Esophagus mucosa (tissue), 1 donor: ENCODE measurements at regions not wholly inside any gene's neighbourhood (a gene's known extent, or its start where the extent isn't known, plus 50 kb on each side); places are given as distances from the start of the nearest gene placed in this dataset.

Experiments
- ATAC-seq: fragments of 200-7000 bp; cut with Tn5 transposase; one replicate; pipeline ENCODE4 v1.9.1; 2020
- donor health status: DM: yes; HTN: yes; CAD: no.

DNA sequence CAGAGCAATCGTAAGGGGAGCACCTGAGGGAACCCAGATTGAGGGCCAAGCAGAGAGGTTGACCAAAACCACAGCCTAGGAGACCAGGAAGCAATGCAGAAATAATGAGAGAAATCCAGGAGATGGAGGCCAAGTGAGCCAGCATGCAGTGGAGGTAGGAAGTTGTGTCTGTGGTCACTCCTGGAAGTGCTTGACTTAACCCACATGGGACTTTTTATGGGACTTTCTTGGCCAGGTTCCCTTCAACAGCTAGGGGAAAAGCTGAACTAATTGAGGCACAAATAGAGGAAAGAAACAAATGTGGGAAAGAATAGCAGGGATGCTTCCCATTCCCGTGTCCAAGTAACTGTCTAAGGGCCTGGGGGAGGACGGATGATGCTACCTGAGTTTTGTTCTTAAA is 293.2 kb upstream of the CLINT1 start:
- ATAC-seq, result no peak

DNA sequence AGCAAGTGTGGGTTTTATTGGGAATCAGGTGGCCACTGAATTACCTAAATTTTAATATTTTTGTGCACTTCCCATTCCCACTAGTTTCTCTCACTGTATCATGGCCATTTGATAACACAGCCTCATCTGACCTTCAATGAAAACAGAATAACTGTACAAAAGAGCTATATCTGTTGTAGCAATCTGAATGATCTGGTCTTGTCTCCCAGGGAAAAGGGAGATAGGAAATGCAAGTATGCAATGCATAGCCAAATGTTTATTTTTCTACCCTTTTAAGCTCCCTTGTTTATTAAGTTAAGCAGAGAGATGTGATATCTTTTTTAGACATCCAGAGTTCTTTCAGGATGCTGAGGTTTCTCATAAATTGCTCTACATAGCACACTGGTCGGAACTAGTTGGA is 288.3 kb upstream of the CLINT1 start:
- ATAC-seq, result no peak

DNA sequence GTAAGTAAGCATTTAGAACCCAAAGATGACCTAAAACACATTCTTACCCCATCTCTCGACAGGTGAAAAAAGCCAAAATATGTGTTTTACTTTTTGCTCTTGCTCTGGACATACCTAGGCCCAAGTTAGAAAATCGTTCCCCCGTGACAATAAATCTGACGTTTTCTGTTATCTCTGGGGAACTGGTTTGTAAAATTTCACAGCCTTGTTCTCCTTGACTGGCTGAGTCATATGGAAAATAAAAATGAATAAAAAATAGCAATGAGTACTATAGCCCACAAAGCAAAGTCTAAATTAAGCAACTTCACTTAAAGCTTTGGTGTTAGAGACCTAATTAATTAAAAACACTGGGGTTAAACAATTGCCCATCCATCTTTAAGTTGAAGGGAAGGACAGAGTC is 286.9 kb upstream of the CLINT1 start:
- no peak for ATAC-seq

DNA sequence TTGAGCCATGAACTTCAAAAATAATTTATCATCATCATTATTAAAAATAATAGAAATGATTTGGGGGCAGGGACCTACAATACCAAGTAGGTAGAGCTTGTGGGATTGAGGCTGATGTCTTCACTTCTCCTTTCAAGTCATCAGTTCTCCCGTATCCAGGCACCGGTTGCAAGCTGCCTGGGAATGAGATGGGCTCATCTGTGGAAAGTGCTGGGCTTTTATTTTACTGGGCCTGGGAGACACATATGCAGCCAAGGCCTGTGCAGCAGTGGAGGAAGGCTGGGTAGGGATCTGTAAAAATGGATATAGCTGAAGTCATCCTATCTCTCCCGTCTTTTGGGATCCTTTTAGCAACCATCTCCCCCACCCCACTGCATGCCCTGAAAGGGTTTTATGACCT is 284.1 kb upstream of the CLINT1 start:
- ATAC-seq, result no peak

DNA sequence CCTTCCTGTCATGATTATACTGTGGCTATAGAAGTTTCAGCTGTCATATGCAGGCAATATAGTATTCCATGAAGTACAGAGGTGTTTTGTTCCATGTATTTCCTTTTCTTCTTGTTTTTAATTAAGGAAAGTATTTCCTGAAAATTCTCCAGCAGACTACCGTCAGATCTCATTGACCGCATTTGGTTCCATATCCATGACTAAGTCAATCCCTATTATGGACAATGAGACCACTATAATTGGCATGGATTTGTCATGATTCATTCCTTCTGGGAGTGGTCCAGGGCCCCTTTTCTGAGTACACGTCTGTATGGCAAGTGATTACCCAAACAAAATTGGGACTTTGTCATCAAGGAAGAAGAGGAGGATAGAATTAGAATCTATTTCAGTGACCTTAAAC is 283.2 kb upstream of the CLINT1 start:
- no peak for ATAC-seq

DNA sequence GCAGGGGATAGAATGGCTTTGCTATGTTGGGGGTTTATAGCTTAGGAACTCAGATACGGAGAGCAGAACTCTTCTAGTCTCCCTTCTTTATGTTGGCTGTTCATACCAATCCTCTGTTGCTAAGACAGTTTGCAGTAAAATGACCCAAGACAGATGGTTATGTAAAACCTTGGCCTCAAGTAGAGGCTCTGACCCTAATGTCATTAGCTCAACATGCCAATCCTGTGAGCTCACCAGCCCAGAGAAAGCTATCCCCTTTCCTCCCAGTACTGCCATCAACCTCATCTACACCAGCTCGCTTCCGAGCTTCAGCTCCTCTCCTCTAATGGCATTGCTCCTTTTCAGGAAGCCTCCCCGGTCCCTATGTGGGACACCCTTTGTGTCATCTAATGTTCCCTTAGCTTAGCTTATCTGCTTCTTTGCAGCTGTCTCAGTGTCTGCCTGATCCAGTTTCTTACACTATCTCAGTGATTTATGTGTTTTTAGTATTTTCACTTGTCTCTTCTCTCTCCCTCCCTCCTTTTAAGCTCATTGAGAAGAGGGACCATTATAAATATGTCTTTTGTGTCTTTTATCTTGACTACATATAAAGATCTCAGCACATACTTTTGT is 281.3 kb upstream of the CLINT1 start:
- no peak for ATAC-seq

DNA sequence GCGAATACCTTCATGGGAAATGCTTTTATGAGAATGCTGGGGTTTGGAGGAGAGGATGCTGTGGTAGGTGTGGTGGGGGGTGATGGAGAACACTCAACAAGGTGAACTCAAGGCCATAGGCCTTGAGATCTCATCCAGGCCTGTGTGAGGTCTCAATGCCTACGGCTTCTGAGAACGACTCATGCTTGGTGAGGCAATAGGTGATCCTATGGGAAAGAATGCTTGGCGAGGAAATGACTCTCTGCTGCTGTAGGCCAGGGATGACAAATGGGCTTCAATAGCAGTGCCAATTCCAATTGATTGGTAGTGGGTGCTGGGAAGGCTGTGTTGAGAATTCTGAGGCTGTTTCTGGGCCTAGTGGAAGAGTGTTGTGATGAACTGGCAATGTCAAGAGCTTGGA is 280.2 kb upstream of the CLINT1 start:
- no peak for ATAC-seq

DNA sequence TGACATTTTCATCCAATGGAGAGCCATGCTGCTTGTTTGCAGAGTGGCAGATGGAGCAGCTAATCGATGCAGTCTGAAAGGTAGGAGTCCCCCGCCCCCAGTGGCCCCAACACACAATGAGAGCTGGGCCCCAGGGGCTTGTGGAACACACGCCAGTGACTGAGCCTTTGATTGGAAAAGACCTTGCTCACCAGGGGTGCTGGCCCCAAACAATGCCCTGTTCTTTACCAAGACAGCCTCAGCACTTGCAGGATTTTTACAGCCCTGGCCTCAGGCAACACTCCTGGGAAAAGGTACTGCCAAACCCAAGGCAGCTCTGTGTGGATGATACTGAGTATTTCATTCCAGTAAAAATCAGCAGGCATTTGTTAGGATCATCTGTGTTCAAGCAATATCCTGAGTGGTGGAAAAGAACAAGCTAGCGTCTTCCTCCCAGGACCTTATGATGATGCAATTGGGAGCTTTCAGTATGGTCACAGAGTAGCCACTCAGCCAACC is 276.8 kb upstream of the CLINT1 start:
- no peak for ATAC-seq

DNA sequence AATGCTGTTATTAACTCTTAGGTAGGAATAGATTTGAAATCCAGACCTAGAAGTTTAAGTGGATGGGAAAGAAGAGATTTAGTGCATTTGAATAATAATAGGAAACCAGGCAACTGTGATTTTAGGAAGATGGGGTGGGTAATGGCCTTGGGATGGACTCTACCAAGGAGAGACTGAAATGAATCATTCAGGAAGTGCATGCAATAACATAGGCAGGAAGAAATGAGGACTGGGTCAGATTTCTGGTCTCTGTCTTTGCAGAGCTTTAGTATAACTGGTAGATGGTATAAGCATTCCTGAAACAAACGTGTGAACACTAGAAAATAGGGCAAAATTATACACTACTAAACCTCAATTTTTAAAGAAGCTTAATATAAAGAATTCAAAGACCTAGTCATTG is 274.4 kb upstream of the CLINT1 start:
- ATAC-seq, result no peak

DNA sequence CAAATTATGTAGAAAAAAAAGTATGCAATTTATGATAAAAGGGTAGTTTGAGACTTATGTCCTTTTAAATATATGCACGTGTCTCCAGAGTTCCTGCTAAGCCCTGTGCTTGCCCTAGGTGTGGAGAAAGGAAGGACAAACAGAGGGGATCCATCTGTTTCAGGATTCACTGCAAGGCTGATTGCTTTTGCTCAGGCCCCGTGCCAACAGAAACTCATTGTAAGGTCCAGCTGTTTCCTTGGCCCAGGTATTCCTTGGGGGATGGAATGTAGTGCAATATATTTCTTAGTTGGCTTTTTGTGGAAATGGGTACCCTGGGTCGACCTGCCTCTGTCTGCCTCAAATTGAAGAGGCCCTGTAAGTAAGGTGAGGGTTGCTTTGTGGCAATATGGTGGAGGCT is 268.6 kb upstream of the CLINT1 start:
- no peak for ATAC-seq

DNA sequence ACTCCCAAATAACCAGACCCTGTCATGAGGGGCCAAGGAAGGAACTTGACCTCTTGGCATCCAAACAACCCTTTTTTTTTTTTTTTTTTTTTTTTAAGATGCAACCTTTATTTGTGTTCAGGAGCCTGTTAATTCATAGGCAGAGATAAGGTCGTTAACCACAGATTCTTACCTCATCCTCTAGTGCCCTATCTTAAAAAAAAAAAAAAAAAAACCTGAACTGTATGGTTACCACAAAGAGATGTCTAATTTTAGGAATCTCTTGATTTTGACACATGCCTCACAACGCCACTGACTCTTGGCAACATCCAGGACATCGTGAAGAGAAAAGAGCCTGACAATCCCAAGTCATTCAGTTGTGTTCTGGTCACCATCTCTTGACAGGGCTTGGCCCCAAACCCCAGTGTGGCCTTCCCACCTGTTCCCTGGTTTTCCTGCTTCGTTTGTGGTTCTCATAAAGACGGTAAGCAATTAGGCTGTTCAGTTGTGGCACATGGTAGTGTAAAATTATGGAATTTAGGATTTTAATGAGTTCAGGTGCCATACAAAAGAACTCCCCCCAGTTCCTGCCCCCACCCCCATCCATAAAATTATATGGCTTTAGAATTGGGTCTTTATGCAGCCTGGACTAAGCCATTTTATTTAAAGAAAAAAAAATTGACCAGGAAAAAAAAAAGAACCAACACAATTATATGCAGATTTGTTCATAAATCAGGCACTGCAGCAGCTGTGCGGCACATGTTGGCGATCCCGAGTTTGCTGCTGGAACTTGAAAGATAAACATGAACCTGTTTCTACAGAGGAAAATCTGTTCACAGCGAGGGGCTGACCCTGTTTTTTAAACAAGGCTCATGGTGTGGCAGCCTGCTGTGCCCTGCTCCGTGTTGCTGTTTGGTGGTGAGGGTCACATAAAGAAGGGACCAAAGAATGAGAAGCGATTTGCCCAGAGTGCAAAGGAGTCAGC is 267.8 kb upstream of the CLINT1 start:
- ATAC-seq, result no peak

DNA sequence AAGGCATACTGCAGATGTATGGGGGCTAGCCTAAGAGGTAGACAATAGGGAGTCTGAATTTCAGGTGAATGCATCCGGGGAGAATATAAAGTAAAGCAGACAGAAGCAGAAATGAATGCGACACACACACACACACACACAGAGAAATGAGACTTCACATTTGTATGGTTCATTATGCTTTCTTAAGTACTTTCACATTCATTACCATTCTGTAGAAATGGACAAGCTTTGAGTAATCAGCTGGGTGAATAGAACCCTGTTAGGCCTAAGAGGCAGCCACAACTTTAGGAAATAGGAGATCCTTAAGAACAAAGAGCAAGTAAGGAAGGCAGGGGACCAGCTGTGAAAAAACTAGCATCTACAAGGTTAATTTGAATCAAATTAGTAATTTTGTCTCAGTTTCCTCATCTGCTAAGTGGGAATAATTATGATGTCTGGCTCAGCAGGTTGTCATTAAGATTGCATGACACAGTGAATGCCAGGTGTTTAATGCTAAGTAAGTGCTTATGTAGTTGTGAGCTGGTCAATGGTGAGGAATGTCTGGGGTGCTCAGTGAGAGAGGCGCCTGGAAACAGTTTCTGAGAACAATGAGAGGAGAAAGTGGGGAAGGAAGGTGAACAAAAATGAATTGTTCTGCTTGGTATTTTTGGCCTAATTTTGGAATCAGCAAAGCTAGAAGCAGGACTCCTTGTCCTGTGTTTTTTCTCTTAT is 265.8 kb upstream of the CLINT1 start:
- ATAC-seq, result no peak

DNA sequence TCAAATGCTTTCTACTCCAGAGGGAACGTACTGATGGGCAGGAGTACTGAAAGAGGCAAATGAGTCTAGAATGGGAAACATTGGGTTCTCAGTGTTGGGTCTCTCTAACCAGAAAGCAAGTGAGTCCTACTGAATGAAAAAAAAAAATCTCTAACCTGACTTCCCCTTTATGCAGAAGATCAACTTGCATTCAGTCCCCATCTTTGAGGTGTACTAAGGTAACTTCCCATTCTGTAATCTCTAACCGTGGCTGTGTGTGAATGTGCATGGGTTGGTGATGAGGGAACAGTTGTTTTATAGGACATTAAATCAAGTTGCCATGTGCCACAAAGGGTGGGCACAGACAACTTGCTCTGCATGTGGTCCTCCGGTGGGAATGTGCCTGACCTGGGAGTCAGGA is 264.6 kb upstream of the CLINT1 start:
- ATAC-seq, result no peak

DNA sequence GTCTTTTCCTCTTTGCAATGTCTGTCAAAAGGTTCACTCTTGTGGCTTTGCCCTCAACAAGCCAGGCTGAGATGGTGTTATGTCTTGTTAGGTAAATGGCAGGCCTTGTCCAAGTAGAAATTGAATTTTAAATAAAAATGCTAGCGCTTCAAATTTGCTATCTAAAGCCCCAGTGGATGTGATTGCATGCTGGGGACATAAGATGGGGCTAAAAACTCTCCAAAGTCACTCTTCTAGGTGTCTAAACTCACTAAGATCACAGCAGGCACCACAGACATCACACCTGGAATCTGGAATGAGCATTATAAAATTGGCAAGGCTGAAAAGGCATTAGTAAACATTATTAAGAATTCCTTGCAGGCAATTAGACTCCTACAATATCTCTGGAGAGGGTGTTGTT is 262.7 kb upstream of the CLINT1 start:
- no peak for ATAC-seq

DNA sequence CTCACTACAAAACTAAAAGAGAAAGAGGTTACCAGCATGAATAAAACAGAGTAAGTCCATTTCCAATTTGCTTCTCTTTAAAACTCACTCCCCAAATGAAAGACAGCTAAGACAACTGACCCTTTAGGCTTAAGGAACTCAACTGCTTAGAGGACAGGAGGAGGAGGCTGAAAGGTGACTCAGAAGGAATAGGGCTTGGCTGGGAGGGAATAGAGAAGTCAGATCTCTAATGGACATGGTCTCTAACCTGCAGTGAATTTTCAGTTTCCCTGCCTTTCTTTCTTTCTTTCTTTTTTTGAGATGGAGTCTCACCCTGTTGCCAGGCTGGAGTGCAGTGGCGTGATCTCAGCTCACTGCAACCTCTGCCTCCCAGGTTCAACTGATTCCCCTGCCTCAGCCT is 261.8 kb upstream of the CLINT1 start:
- no peak for ATAC-seq

DNA sequence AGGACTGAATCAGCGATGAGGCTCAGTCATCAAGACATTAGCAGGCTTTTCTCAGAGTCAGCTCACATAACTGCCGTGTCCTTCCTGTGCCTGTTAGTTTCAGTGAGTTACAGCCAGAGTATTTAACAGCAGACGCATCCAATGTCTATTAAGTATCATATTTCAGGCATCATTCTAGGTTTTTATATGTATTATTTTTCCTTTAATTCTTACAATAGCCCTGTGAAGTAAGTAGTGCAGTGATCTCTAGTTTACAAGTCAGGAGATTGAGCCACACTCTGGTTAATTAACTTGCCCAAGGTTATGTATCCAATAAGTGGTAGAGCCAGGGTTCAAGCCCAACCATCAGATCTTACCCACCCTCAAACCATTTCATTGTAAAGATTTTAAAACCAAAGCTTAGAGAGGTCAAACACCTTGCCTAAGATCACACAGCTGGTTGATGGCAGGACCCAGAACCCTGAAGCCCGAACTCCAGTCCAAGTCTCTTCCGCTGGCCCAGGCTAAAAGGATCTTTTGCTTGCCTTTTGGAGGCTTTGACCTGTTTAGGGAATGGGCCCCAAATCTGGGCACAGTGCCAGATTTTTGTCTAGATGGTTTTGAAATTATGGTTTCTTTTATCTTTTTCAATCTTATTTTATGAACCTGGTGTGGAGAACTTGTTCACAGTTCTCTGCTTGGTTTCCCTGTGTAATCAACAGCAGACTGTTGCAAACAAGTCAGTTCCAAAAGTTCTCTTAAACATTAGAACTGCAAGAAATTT is 261.2 kb upstream of the CLINT1 start:
- ATAC-seq, result no peak

DNA sequence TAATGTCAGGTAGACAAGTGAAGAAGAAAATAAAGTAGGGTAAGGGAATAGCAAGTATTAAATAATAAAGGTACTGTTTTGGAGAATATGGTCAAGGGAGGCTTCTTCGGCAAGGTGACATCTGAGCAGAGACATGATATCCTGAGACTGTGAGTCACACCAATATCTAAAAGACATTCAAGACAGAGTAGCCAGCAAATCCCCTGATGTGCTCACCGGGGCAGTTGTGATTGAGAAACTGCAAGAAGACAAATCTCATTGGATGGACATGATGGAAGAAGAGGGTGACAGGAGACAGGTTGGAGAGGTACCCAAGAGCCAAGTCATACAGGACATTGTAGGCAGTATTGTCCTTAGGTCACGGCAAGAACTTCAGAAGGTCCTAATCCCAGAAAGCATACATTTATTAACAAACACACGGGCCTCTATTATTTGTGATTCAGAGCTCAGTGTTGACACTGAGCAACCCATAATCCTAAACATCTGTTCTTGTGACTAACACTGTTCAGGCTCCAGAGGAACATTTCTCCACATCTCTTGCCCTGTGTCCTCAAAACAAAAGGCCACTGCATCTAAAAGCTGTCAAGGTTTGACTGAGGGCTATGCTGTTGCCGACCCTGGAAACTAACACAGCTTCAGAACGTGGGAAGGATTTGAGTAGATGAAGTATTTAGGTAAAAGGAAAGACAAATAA is 258.7 kb upstream of the CLINT1 start:
- peak; percentile 28 for ATAC-seq

DNA sequence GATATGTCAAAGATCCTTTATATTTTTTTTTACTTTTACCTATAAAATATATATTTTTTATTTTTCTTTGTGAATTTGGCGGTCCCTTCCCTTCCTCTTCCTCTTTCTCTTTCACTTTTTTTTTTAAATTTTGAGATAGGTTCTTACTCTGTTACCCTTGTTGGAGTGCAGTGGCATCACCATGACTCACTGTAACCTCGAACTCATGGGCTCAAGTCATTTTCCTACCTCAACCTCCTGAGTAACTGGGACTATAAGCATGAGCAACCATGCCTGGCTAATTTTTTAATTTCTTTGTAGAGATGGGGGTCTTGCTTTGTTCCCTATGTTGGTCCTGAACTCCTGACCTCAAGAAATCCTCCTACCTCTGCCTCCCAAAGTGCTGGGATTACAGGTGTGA is 258.0 kb upstream of the CLINT1 start:
- ATAC-seq, result no peak

DNA sequence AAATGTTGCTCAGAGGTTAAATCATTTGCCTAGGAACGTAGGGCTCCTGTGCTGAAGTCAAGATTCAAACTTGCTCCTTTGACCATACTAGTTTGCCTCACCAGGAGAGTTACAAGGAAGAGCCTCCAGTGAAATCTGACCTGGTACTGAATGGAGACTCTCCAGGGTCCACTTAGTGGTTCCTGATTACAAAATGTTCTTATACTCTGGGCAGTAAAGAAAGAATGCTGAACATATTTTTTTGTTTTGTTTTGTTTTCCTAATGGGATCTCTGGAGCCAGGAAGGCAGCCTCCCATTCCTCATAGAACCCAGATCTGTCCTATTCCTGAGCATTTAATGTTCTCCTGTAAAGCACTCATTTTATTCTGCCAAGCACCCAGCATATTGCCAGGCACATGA is 256.5 kb upstream of the CLINT1 start:
- no peak for ATAC-seq

DNA sequence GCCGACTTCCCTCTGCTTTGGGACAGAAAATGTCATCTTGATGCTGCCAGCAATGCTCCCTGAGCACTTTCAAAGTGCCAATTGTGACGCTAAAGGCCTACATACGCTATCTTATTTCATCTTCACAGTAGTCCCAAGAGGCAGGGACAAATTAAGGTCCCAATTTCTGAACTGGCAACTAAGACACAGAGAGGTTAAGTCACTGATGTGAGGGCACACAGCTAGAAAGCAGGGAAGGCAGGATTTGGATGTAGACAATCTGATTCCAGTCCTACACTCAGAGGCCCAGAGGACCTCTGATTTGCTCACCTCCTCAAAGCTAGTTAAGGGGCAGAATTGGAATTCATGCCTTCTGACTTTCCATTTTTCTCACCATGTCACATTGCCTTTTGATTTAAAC is 249.2 kb upstream of the CLINT1 start:
- ATAC-seq, result no peak

DNA sequence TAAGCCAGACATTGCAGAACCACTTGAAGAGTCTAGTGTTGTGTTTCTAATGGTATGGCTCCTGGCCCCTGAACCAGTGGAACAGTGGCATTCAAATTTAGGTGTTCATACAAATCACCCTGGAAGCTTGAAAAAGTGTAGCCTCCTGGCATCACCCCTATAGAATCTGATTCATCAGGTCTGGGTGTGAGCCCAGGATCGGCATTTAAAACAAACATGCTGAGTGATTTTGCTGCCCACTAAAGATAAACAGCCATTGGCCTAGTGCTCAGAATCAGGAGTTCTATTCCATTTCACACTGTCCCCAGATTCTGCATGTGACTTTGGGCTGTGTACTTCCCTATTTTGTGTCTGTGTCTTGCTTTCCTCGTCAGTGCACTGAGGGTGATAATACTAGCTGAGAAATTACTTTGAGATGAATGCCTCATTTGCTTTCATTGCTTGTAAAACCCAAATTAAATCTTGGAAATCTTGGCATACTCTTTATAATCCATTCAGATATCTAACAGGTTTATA is 241.5 kb upstream of the CLINT1 start:
- no peak for ATAC-seq

DNA sequence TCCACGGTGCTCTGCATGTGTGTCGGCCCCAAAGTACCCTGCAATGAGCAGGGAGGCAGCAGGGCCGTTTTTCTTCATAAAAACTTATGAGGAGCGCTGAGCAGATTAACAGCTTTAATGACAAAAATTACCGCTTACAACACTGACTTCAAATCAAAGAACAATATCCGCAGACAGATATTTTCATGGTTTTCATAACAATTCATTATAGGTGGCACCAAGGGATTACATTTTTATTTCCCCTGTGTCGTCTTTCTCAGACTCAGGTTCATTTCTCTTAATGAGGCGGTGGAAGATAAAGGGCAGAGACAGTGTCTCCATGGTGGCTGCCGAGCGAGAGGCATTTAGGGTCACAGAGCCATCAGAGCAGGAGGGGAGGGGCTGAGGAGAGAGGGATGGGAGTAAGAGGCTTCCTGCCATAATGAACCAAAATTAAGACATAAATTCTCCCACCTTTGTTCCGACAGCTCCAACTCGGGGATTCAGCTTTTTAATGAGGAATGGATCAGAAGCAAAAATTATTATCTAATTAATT is 240.7 kb upstream of the CLINT1 start:
- no peak for ATAC-seq
